Neural progenitor cell (in vitro differentiated cells): ENCODE measurements at regions not wholly inside any gene's neighbourhood (a gene's known extent, or its start where the extent isn't known, plus 50 kb on each side); places are given as distances from the start of the nearest gene placed in this dataset.

Source experiments
- DNase-seq: peaks from one replicate; pipeline ENCODE4 v3.0.0-alpha.2; 2016; ENCODE audit warnings: low spot score
- H2AFZ ChIP-seq: fragments of 200-600 bp; sonication (generic); replicated peaks from 2 replicates; pipeline ENCODE4 v1.6.1; 2016; ENCODE audit warnings: antibody characterized with exemption
- H3F3A ChIP-seq: fragments of 200-600 bp; sonication (generic); 2 replicates; pipeline ENCODE4 v1.6.1; 2016; ENCODE audit warnings: antibody characterized with exemption, low read depth
- H3K27ac ChIP-seq: fragments of 200-600 bp; sonication (generic); 2 replicates; pipeline ENCODE4 v1.5.1; 2016; ENCODE audit warnings: mild to moderate bottlenecking
- H3K27me3 ChIP-seq: fragments of 200-600 bp; sonication (generic); 2 replicates; pipeline ENCODE4 v1.6.1; 2016; ENCODE audit warnings: mild to moderate bottlenecking, moderate library complexity
- H3K36me3 ChIP-seq: fragments of 200-600 bp; sonication (generic); 2 replicates; pipeline ENCODE4 v1.5.1; 2016
- H3K4me1 ChIP-seq: fragments of 200-600 bp; sonication (generic); 2 replicates; pipeline ENCODE4 v1.6.1; 2016; ENCODE audit warnings: mixed run types
- H3K4me2 ChIP-seq: fragments of 200-600 bp; sonication (generic); 2 replicates; pipeline ENCODE4 v1.6.1; 2016
- H3K4me3 ChIP-seq: fragments of 200-600 bp; sonication (generic); 2 replicates; pipeline ENCODE4 v1.5.1; 2016
- H3K79me2 ChIP-seq: fragments of 200-600 bp; sonication (generic); 2 replicates; pipeline ENCODE4 v1.6.1; 2016; ENCODE audit warnings: low read depth
- H3K9ac ChIP-seq: fragments of 200-600 bp; sonication (generic); 2 replicates; pipeline ENCODE4 v1.6.1; 2016
- H3K9me3 ChIP-seq: fragments of 200-600 bp; sonication (generic); 2 replicates; pipeline ENCODE4 v1.5.1; 2016; ENCODE audit warnings: low read depth
- H4K20me1 ChIP-seq: fragments of 200-600 bp; sonication (generic); 2 replicates; pipeline ENCODE4 v1.6.1; 2016; ENCODE audit warnings: low read depth
- H3K27ac Mint-ChIP-seq: 3 replicates; pipeline ENCODE4 v1.8.0; 2021; ENCODE audit warnings: mixed read lengths
- H3K27me3 Mint-ChIP-seq: 2 replicates; pipeline ENCODE4 v1.8.0; 2022; ENCODE audit warnings: low read depth, mild to moderate bottlenecking, inconsistent platforms, moderate library complexity, mixed read lengths; ENCODE audit not compliant: insufficient read depth
- H3K36me3 Mint-ChIP-seq: 3 replicates; pipeline ENCODE4 v1.8.0; 2021; ENCODE audit warnings: mixed read lengths
- H3K4me1 Mint-ChIP-seq: 3 replicates; pipeline ENCODE4 v1.8.0; 2021; ENCODE audit warnings: mixed read lengths
- H3K4me3 Mint-ChIP-seq: 3 replicates; pipeline ENCODE4 v1.8.0; 2021; ENCODE audit warnings: mild to moderate bottlenecking, moderate library complexity, mixed read lengths
- H3K9me3 Mint-ChIP-seq: 3 replicates; pipeline ENCODE4 v1.8.0; 2020; ENCODE audit warnings: mixed read lengths
- CTCF ChIP-seq: fragments of 200-600 bp; sonication (generic); IDR thresholded peaks from 2 replicates; pipeline ENCODE4 v1.5.1; 2017; ENCODE audit warnings: antibody characterized with exemption, mild to moderate bottlenecking
- EZH2 ChIP-seq: fragments of 200-600 bp; sonication (generic); IDR thresholded peaks from 2 replicates; pipeline ENCODE4 v1.6.1; 2017; ENCODE audit warnings: antibody characterized with exemption, mild to moderate bottlenecking, moderate library complexity
- EZH2phosphoT487 ChIP-seq: fragments of 200-600 bp; sonication (generic); IDR thresholded peaks from 2 replicates; pipeline ENCODE4 v1.6.1; 2017; ENCODE audit warnings: antibody characterized with exemption

DNA sequence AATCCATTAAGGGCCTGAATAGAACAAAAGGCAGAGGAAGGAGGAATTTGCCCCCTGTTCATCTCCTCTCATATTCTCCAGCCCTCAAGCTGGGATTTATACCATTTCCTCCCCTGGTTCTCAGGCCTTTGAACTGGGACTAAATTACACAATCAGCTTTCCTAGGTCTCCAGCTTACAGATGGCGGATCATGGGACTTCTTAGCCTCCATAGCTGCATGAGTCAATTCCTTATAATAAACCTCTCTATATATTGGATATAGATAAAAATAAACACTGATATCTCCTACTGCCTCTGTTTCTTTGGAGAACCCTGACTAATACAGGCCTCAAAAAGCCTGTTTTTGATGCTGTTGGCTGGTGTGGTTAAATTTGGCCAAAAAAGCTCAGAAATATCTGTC is 84.5 kb upstream of the TMEM108 start:
- Histone ChIP-seq H3K4me3 (no peak overlapping the region), H3K27me3 (no peaks in the 10 kb centered on the region), H3K4me1 (no peaks in the 10 kb centered on the region), H2AFZ (no peak overlapping the region), H3K27ac (no peak overlapping the region), H4K20me1 (no peaks in the 10 kb centered on the region), H3K9me3 (no peaks in the 10 kb centered on the region), H3K36me3 (no peaks in the 10 kb centered on the region), H3K4me2 (no peak overlapping the region), H3K79me2 (no peaks in the 10 kb centered on the region), H3F3A (no peaks in the 10 kb centered on the region), H3K9ac (no peak overlapping the region)
- Mint-ChIP-seq H3K4me3 (no peak overlapping the region), H3K36me3 (no peaks in the 10 kb centered on the region), H3K9me3 (peaks cover 2% of the 10 kb centered on the region), H3K27ac (no peak overlapping the region), H3K27me3 (no peaks in the 10 kb centered on the region), H3K4me1 (no peaks in the 10 kb centered on the region)
- no peak for TF ChIP-seq EZH2phosphoT487
- TF ChIP-seq EZH2: no peak
- TF ChIP-seq CTCF: no peak
- DNase-seq: no peak

- H4K20me1 ChIP-seq: no peaks in the 10 kb centered on the region
- H3K36me3 ChIP-seq: no peaks in the 10 kb centered on the region
- H3K9me3 ChIP-seq: no peaks in the 10 kb centered on the region
- no peak overlapping the region for H2AFZ ChIP-seq
- no peaks in the 10 kb centered on the region for H3K4me1 ChIP-seq
- H3K4me2 ChIP-seq: no peak overlapping the region
- H3K4me3 ChIP-seq: no peak overlapping the region
- H3K36me3 Mint-ChIP-seq: no peaks in the 10 kb centered on the region
- no peak for DNase-seq
- no peaks in the 10 kb centered on the region for H3K9me3 Mint-ChIP-seq
- H3K27ac ChIP-seq: no peak overlapping the region
- H3K27me3 Mint-ChIP-seq: no peaks in the 10 kb centered on the region
- no peak for TF ChIP-seq EZH2phosphoT487
- no peak for TF ChIP-seq CTCF
- no peak for TF ChIP-seq EZH2
- no peaks in the 10 kb centered on the region for H3K27me3 ChIP-seq
- no peaks in the 10 kb centered on the region for H3K4me1 Mint-ChIP-seq
- no peak overlapping the region for H3K27ac Mint-ChIP-seq
- no peaks in the 10 kb centered on the region for H3K79me2 ChIP-seq
- no peak overlapping the region for H3K9ac ChIP-seq
- H3K4me3 Mint-ChIP-seq: no peak overlapping the region
- H3F3A ChIP-seq: no peaks in the 10 kb centered on the region
These were observed 110.3 kb upstream of the TMEM108 start for GRCh38 chr3:132927896-132928295.

- Histone ChIP-seq H3F3A (no peaks in the 10 kb centered on the region), H2AFZ (no peak overlapping the region), H3K27ac (no peak overlapping the region), H3K79me2 (no peaks in the 10 kb centered on the region), H4K20me1 (no peaks in the 10 kb centered on the region), H3K4me3 (no peak overlapping the region), H3K4me1 (no peaks in the 10 kb centered on the region), H3K36me3 (no peaks in the 10 kb centered on the region), H3K9me3 (no peaks in the 10 kb centered on the region), H3K9ac (no peak overlapping the region), H3K27me3 (no peaks in the 10 kb centered on the region), H3K4me2 (no peak overlapping the region)
- no peak overlapping the region for H3K27ac Mint-ChIP-seq
- H3K9me3 Mint-ChIP-seq: no peaks in the 10 kb centered on the region
- no peak for DNase-seq
- H3K4me1 Mint-ChIP-seq: no peaks in the 10 kb centered on the region
- no peaks in the 10 kb centered on the region for H3K27me3 Mint-ChIP-seq
- H3K4me3 Mint-ChIP-seq: no peak overlapping the region
- TF ChIP-seq EZH2 (no peak), EZH2phosphoT487 (no peak), CTCF (no peak)
- H3K36me3 Mint-ChIP-seq: no peaks in the 10 kb centered on the region
These were observed 112.1 kb upstream of the TMEM108 start for GRCh38 chr3:132926098-132926497.
